Stomach (tissue), 8 donors: ENCODE measurements at regions not wholly inside any gene's neighbourhood (a gene's known extent, or its start where the extent isn't known, plus 50 kb on each side); places are given as distances from the start of the nearest gene placed in this dataset.
A peak's percentile ranks its signal among the peaks of the same experiment; 100 is the strongest.

Experiments
- DNase-seq, 2 donors: peaks; one replicate each; pipeline versions ENCODE4 v3.0.0 to v3.0.0-alpha.2; 2013 to 2019
- H3K27ac ChIP-seq, 5 donors: fragments of 200-600 bp in 4 of 5; sonication (generic) in 4 of 5; one replicate each; pipeline ENCODE4 v1.5.1; 2013 to 2019; ENCODE audit warnings: mild to moderate bottlenecking in 1 of 5, moderate library complexity in 1 of 5
- H3K27me3 ChIP-seq, 3 donors: fragments of 200-600 bp; sonication (generic); one replicate each; pipeline ENCODE4 v1.5.1; 2017 to 2019; ENCODE audit warnings: mixed run types in 1 of 3
- H3K36me3 ChIP-seq, 4 donors: fragments of 200-600 bp; sonication (generic); 1 replicate in 3 of 4; 2 replicates in 1 of 4; pipeline ENCODE4 v1.5.1; 2016 to 2019
- H3K4me1 ChIP-seq, 4 donors: fragments of 200-600 bp; sonication (generic); one replicate each; pipeline ENCODE4 v1.5.1; 2016 to 2019
- H3K4me3 ChIP-seq, 4 donors: fragments of 200-600 bp; sonication (generic) in 3 of 4; one replicate each; pipeline ENCODE4 v1.5.1; 2016 to 2019; ENCODE audit warnings: mild to moderate bottlenecking in 1 of 4
- H3K9me3 ChIP-seq, 4 donors: fragments of 200-600 bp; sonication (generic); one replicate each; pipeline ENCODE4 v1.5.1; 2016 to 2019
- EP300 ChIP-seq: sonication (generic); formaldehyde crosslinking; IDR thresholded peaks from one replicate; pipeline ENCODE4 v1.6.1; 2017; ENCODE audit warnings: antibody characterized with exemption
- POLR2A ChIP-seq, 4 donors: fragments of 450-650 bp; IDR thresholded peaks; one replicate each; pipeline ENCODE4 v1.6.1; 2016; ENCODE audit warnings: antibody characterized with exemption in 4 of 4, control low read depth in 2 of 4, mild to moderate bottlenecking in 1 of 4, moderate library complexity in 1 of 4
- POLR2AphosphoS5 ChIP-seq, 3 donors: sonication (generic); formaldehyde crosslinking; IDR thresholded peaks; one replicate each; pipeline ENCODE4 v1.6.1; 2016; ENCODE audit warnings: antibody characterized with exemption in 3 of 3
- WGBS, 5 donors: extraction: QIAGEN DNeasy Blood & Tissue Kit in 3 of 5; methylation state at CpG; one replicate each; pipeline versions ENCODE4 v1.1.5 to v1.1.7; 2013 to 2018; 5-methylcytosine and 5-hydroxymethylcytosine counted together
- intact Hi-C: fragments of 100-400 bp; cut with DNase I; formaldehyde crosslinking; loops from one replicate; pipeline ENCODE4 v1.15.1; 2023; ENCODE audit warnings: low total_unique reads
- TF ChIP-seq, protein P1 (sequence below), 7 experiments: fragments of 450-650 bp in 4 of 7; fragments of 200-600 bp in 3 of 7; sonication (generic) in 3 of 7; IDR thresholded peaks; one replicate each; pipeline ENCODE4 v1.5.1; 2016 to 2019; ENCODE audit warnings: antibody characterized with exemption in 7 of 7, control low read depth in 2 of 7, mild to moderate bottlenecking in 1 of 7
- donor health status: healthy with polysubstance abuse.
- donor health status: Bipolar disorder and iron deficiency.
- donor health status: healthy.

DNA sequence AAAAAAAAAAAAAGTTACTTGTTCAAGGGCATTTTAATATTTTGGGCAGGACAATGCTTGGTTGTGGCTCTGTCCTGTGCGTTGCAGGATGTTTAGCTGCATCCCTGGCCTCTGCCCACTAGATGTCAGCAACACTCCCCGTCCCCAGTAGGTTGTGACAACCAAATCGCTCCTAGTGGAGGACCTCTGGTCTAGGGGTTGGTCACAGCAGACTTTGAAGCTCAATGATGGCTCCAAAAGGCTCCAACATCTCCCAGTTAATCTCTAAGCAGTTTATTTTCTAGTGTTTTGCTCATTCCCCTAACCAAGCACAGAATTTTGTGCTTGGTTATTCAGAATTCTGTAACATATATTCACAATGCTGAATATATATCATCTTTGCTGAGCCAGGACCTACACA lies 67.0 kb downstream of the CHRNA1 start:
- Histone ChIP-seq H3K4me1 (no peaks in the 10 kb centered on the region), H3K4me3 (no peak overlapping the region), H3K9me3 (no peaks in the 10 kb centered on the region), H3K36me3 (no peaks in the 10 kb centered on the region), H3K27ac (no peak overlapping the region), H3K27me3 (peaks cover 0 to 1% (median 0%) of the 10 kb centered on the region in 3 donors)
- intact Hi-C loops = loop anchor here (10.0 kb wide), 1 partner anchor 122 kb away; no protein-coding TSS in a partner anchor
- DNase-seq = peak; percentile 51 to 82
- TF ChIP-seq POLR2A (IDR thresholded peaks at IDR 0.05) (no peak), EP300 (no peak), POLR2AphosphoS5 (IDR thresholded peaks at IDR 0.05) (no peak)
- TF ChIP-seq, protein P1, sequence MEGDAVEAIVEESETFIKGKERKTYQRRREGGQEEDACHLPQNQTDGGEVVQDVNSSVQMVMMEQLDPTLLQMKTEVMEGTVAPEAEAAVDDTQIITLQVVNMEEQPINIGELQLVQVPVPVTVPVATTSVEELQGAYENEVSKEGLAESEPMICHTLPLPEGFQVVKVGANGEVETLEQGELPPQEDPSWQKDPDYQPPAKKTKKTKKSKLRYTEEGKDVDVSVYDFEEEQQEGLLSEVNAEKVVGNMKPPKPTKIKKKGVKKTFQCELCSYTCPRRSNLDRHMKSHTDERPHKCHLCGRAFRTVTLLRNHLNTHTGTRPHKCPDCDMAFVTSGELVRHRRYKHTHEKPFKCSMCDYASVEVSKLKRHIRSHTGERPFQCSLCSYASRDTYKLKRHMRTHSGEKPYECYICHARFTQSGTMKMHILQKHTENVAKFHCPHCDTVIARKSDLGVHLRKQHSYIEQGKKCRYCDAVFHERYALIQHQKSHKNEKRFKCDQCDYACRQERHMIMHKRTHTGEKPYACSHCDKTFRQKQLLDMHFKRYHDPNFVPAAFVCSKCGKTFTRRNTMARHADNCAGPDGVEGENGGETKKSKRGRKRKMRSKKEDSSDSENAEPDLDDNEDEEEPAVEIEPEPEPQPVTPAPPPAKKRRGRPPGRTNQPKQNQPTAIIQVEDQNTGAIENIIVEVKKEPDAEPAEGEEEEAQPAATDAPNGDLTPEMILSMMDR (IDR thresholded peaks at IDR 0.05) = peak in 5 of 7 experiments; percentile 28 to 59 (median 55)
- 3 to 7% (median 4%) methylated on average over 3 of the region's 3 CpGs for WGBS, 5 donors

DNA sequence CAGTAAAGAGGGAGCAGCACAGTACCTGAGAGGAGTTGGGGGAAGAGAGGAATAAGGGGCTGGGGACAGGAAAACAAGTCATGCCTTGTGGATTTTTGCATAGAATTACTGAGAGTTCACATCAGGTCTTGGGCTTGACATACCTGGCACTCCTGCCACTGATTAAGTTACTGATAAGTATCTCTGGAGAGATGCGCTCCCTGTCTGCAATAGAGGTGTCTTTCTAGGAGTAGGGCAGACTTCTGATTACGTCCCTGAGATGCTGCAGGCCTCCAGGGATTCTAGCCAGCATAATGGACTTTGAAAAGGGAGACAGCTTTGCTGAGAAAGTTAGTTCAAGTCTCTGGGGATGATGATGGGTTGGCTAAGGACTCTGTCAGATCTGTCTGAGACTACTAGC lies 69.4 kb downstream of the CHRNA1 start:
- H3K27ac ChIP-seq = no peak overlapping the region
- TF ChIP-seq POLR2AphosphoS5 (IDR thresholded peaks at IDR 0.05) = no peak
- no peak for TF ChIP-seq POLR2A (IDR thresholded peaks at IDR 0.05)
- TF ChIP-seq EP300 = no peak
- TF ChIP-seq, protein P1 (IDR thresholded peaks at IDR 0.05) = no peak
- intact Hi-C loops = loop anchor here (10.0 kb wide), 1 partner anchor 120 kb away; no protein-coding TSS in a partner anchor
- no peak overlapping the region for H3K4me3 ChIP-seq
- H3K36me3 ChIP-seq = no peaks in the 10 kb centered on the region
- WGBS, 5 donors = 52 to 80% (median 59%) methylated on average over 2 of the region's 2 CpGs
- no peaks in the 10 kb centered on the region for H3K4me1 ChIP-seq
- no peaks in the 10 kb centered on the region for H3K9me3 ChIP-seq
- peaks cover 0 to 6% (median 0%) of the 10 kb centered on the region in 3 donors for H3K27me3 ChIP-seq
- no peak for DNase-seq

DNA sequence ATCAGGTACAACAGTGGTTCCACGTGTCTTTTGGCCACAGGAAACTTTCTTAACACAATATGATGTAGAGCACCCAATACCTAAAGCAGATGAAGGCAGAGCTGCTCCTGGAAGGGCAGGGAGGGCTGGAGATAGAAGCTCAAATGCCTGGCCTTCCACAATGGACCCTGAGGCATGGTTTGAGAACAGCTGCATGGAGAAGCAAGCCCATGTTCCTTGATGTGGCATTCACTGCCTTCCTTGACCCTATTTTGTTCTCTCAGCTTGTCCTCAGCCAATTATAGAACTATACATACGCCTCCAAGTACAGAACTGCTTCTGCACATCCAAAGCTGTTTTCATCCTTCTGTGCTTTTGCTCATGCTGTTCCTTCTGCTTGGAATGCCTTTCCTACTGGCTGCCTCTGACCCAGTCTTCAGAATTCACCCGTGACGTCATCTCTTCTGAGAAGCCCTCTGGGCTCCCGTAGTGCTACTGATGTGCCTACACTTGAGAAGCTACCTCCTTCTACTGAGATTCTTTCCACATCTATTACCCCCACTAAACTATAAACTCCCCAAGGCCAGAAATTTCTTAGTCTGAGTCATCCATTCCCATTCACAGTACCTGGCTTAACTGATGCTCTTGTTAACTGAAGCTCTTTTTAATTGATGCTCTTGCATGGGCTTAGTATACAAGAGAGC lies 69.9 kb downstream of the CHRNA1 start:
- no peak overlapping the region for H3K4me3 ChIP-seq
- no peak for DNase-seq
- no peak overlapping the region for H3K27ac ChIP-seq
- H3K9me3 ChIP-seq = no peaks in the 10 kb centered on the region
- TF ChIP-seq EP300 (no peak), POLR2AphosphoS5 (IDR thresholded peaks at IDR 0.05) (no peak), POLR2A (IDR thresholded peaks at IDR 0.05) (no peak)
- TF ChIP-seq, protein P1 (IDR thresholded peaks at IDR 0.05) = no peak
- H3K36me3 ChIP-seq = no peaks in the 10 kb centered on the region
- H3K4me1 ChIP-seq = no peaks in the 10 kb centered on the region
- peaks cover 0 to 6% (median 0%) of the 10 kb centered on the region in 3 donors for H3K27me3 ChIP-seq
- intact Hi-C loops = loop anchor here (10.0 kb wide), 1 partner anchor 120 kb away; no protein-coding TSS in a partner anchor
- WGBS, 5 donors = 83 to 90% (median 87%) methylated on average over 5 of the region's 5 CpGs

DNA sequence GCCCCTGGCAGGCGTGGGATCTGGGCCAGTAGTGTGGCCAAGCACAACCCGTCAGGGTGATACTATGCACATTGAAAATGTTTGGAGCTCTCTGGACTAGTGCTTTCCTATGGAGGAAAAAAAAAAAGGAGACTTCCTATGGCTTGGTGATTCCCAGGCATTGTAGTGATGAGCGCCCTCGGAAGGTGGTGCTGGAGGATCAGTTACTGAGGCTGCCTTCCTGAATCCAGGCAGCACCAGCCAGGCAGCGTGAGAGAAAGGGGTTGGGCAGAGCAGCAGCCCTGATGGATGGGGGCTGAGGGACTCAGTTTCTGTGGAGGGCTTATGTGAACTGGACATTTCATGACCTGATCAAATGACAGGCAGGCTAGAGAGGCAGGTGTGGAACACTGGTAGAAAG lies 70.9 kb downstream of the CHRNA1 start:
- H3K27ac ChIP-seq = no peak overlapping the region
- WGBS, 5 donors = 85 to 95% (median 87%) methylated on average over 5 of the region's 5 CpGs
- intact Hi-C loops = loop anchor here (10.0 kb wide), 1 partner anchor 119 kb away; no protein-coding TSS in a partner anchor

More for the DNA sequence above, 70.9 kb downstream of the CHRNA1 start:
- no peaks in the 10 kb centered on the region for H3K4me1 ChIP-seq
- H3K4me3 ChIP-seq = no peak overlapping the region
- no peaks in the 10 kb centered on the region for H3K36me3 ChIP-seq
- TF ChIP-seq, protein P1 (IDR thresholded peaks at IDR 0.05) = no peak
- no peak for TF ChIP-seq EP300
- no peak for TF ChIP-seq POLR2A (IDR thresholded peaks at IDR 0.05)
- TF ChIP-seq POLR2AphosphoS5 (IDR thresholded peaks at IDR 0.05) = no peak
- DNase-seq = no peak
- H3K9me3 ChIP-seq = no peaks in the 10 kb centered on the region
- peaks cover 0 to 6% (median 0%) of the 10 kb centered on the region in 3 donors for H3K27me3 ChIP-seq
